Activated CD4-positive, alpha-beta T cell treated with anti-CD3 and anti-CD28 coated beads, Interleukin-2, amount 10 ng/mL, durations not matched to agents 7 days and 5 days (primary cell): ENCODE measurements at regions not wholly inside any gene's neighbourhood (a gene's known extent, or its start where the extent isn't known, plus 50 kb on each side); places are given as distances from the start of the nearest gene placed in this dataset.

Experiments used
- CTCF ChIA-PET: fragments of 350-600 bp; sonication (Branson Sonifier 250); formaldehyde crosslinking; loops from one replicate; lab custom pipeline; 2021; ENCODE audit warnings: antibody characterized with exemption; lab: Charles Lee
- POLR2A ChIA-PET: fragments of 350-600 bp; sonication (Branson Sonifier 250); formaldehyde crosslinking; loops from one replicate; lab custom pipeline; 2021; ENCODE audit warnings: antibody characterized with exemption; lab: Charles Lee
- DNase-seq: peaks from one replicate; pipeline ENCODE4 v3.0.0-alpha.2; 2020
- H3K27ac Mint-ChIP-seq: one replicate; pipeline ENCODE4 v1.8.0; 2021; ENCODE audit warnings: mild to moderate bottlenecking, moderate library complexity, mixed read lengths
- H3K27me3 Mint-ChIP-seq: one replicate; pipeline ENCODE4 v1.8.0; 2021; ENCODE audit warnings: mixed read lengths
- H3K36me3 Mint-ChIP-seq: one replicate; pipeline ENCODE4 v1.8.0; 2021; ENCODE audit warnings: low read depth, mixed read lengths
- H3K4me1 Mint-ChIP-seq: one replicate; pipeline ENCODE4 v1.8.0; 2021; ENCODE audit warnings: mixed read lengths
- H3K4me3 Mint-ChIP-seq: one replicate; pipeline ENCODE4 v1.8.0; 2021; ENCODE audit warnings: mild to moderate bottlenecking, moderate library complexity, mixed read lengths
- H3K9me3 Mint-ChIP-seq: one replicate; pipeline ENCODE4 v1.8.0; 2021; ENCODE audit warnings: mixed read lengths

DNA sequence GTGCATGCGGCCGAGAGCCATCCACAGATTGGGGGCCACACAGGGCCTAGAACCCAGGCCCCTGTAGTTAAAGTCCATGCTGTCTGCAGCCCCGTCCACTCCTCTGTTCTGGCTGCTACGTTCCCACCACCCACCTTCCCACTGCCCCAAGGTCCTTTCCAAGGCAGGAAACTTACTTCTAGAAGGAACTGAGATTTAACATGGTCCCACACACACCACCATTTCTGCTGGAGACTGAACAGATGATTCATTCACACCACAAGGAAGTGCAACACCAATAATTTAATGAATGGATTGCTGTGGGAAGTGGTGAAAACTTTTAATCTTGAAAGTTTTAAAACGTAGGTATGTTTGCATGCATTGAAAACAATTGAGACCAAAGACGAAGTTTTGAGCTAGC lies 95.2 kb downstream of the LBH start:
- H3K27ac Mint-ChIP-seq, result no peak overlapping the region

DNA sequence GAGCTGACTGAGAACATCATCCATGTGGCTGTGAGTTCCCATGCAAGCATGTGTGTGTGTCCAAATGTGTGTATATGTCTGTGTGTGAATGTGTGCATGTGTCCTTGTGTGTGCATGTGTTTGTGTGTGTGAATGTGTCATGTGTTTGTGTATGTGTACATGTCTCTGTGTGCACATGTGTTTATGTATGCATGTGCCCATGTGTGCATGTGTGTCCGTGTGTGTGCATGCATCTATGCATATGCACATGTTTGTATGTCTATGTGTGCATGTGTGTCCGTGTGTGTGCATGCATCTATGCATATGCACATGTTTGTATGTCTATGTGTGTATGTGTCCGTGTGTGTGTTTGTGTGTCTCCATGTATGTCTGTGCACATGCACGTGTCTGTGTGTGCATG lies 99.7 kb downstream of the LBH start:
- no peak for DNase-seq
- Mint-ChIP-seq H3K9me3 (no peaks in the 10 kb centered on the region), H3K4me1 (peaks cover 51% of the 10 kb centered on the region), H3K36me3 (no peaks in the 10 kb centered on the region), H3K27me3 (no peaks in the 10 kb centered on the region), H3K4me3 (no peak overlapping the region), H3K27ac (no peak overlapping the region)
- CTCF ChIA-PET, result interaction anchor here (0.9 to 1.0 kb wide), 2 partner anchors 16 to 21 kb away, joined by 3 read pairs; no protein-coding TSS in a partner anchor
- POLR2A ChIA-PET, result no interaction called here

More for the DNA sequence above, 95.2 kb downstream of the LBH start:
- ChIA-PET CTCF (no interaction called here), POLR2A (no interaction called here)
- H3K9me3 Mint-ChIP-seq, result no peaks in the 10 kb centered on the region
- H3K4me1 Mint-ChIP-seq, result peaks cover 21% of the 10 kb centered on the region
- H3K27me3 Mint-ChIP-seq, result no peaks in the 10 kb centered on the region
- no peak for DNase-seq
- no peak overlapping the region for H3K4me3 Mint-ChIP-seq
- H3K36me3 Mint-ChIP-seq, result no peaks in the 10 kb centered on the region

DNA sequence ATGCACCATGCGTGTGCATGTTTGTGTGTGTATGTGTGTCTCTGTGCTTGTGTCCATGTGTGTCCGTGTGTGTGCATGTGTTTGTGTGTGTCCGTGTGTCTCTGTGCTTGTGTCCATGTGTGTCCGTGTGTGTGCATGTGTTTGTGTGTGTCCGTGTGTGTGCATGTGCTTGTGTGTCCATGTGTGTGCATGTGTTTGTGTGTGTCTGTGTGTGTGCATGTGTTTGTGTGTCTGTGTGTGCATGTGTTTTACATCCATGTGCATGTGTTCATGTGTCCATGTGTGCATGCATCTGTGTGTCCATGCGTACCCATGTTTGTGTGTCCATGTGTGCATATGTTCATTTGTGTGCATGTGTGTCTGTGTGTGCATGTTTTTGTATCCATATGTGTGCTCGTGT lies 100.5 kb downstream of the LBH start:
- CTCF ChIA-PET, result no interaction called here
- no peaks in the 10 kb centered on the region for H3K27me3 Mint-ChIP-seq
- H3K27ac Mint-ChIP-seq, result no peak overlapping the region
- no peak overlapping the region for H3K4me3 Mint-ChIP-seq
- POLR2A ChIA-PET, result no interaction called here
- no peaks in the 10 kb centered on the region for H3K36me3 Mint-ChIP-seq
- DNase-seq, result no peak
- no peaks in the 10 kb centered on the region for H3K9me3 Mint-ChIP-seq
- peaks cover 59% of the 10 kb centered on the region for H3K4me1 Mint-ChIP-seq

DNA sequence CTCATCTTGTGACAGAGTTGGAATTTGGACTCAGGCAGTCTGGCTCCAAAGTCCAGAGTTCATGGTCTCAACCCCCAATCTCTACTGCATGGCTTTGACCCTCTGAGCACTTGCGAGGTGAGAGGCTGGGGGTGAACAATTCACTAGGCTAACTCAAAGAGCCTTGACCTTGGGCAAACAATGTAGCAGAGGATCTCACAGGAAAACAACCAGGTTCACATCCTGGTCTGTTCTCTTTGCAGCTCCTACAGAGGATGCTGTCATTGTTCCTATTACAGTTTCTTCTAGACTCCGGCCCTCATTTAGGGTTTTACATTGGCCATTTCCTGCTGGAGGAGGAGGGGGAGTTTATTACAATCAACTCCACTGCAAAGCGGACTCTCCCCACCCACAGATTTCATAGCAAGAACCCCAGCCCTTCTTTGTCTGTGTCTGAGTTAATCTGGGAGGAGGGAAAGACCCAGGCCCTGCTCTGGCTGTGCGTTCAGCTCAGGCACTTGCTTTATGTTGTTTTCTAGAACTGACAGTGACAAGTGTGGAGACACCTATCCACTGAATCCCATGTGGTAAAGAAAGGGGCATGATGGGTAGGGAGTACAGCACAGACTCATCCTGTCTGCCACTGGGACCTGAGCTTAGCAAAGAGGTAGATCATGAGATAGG lies 101.6 kb downstream of the LBH start:
- DNase-seq, result no peak
- peaks cover 70% of the 10 kb centered on the region for H3K4me1 Mint-ChIP-seq
- H3K9me3 Mint-ChIP-seq, result no peaks in the 10 kb centered on the region
- ChIA-PET CTCF (no interaction called here), POLR2A (no interaction called here)
- no peak overlapping the region for H3K4me3 Mint-ChIP-seq
- no peaks in the 10 kb centered on the region for H3K36me3 Mint-ChIP-seq
- no peaks in the 10 kb centered on the region for H3K27me3 Mint-ChIP-seq
- H3K27ac Mint-ChIP-seq, result peak overlapping the region; percentile 88

DNA sequence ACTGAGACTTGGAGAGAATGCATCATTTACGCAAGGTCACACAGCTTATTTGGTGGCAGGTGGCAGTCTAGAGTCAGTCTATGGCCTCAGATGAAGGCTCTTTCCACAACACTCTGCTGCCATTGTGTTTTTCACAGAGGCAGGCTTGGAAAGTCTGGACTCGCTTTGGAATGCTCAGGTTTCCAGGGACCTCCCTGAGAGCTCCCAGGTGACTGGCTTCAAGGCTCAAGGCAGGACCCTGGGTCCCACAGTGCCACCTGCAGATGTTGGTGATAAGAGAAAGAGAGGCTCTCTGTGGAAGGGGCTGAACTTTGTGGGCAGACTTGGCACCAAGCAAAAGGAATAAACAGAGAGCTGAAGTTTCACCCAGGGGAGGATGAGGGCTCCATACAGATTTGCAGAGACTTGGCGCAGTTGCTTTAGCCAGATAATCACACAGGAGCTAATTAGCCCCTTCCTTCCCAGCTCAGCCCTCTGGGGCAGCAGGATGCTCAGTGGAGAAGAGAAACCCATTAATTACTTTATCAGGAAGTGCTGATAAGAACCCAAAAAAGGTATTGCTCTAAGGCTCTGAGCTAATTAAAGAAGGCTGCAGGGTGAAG lies 103.5 kb downstream of the LBH start:
- ChIA-PET POLR2A (no interaction called here), CTCF (interaction anchor here (0.8 to 2.4 kb wide), 9 partner anchors 9 to 377 kb away, joined by 3 to 13 read pairs (median 3); no protein-coding TSS in a partner anchor)
- Mint-ChIP-seq H3K27ac (peak overlapping the region; percentile 99), H3K4me3 (no peak overlapping the region), H3K4me1 (peaks cover 83% of the 10 kb centered on the region), H3K36me3 (peaks cover 2% of the 10 kb centered on the region), H3K9me3 (peaks cover 3% of the 10 kb centered on the region), H3K27me3 (no peaks in the 10 kb centered on the region)
- peak; percentile 12 for DNase-seq

DNA sequence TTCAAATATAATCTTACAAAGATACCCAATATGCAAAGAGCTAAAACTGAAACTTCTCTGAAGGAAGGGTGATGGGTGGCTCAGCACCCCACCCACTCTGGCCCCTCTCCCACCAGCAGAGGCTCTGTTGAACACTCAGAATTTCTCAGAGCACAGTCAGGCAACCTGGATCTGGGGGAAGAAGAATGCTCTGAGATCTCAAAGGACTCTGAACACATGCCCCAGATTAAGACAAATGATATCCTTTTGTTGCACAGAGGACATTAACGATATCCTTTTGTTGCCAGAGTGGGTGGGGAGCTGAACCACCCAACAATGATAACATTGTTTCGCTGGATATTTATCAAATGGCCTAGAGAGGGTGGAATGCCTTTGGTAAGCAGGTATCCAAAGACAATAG lies 104.8 kb downstream of the LBH start:
- Mint-ChIP-seq H3K27me3 (no peaks in the 10 kb centered on the region), H3K9me3 (peaks cover 3% of the 10 kb centered on the region), H3K36me3 (peaks cover 2% of the 10 kb centered on the region), H3K27ac (peak overlapping the region; percentile 99), H3K4me3 (peak overlapping the region; percentile 68), H3K4me1 (peaks cover 82% of the 10 kb centered on the region)
- ChIA-PET CTCF (interaction anchor here (1.2 to 3.4 kb wide), 9 partner anchors 11 to 99 kb away, joined by 3 to 15 read pairs (median 4); no protein-coding TSS in a partner anchor), POLR2A (no interaction called here)
- DNase-seq, result peak; percentile 10

DNA sequence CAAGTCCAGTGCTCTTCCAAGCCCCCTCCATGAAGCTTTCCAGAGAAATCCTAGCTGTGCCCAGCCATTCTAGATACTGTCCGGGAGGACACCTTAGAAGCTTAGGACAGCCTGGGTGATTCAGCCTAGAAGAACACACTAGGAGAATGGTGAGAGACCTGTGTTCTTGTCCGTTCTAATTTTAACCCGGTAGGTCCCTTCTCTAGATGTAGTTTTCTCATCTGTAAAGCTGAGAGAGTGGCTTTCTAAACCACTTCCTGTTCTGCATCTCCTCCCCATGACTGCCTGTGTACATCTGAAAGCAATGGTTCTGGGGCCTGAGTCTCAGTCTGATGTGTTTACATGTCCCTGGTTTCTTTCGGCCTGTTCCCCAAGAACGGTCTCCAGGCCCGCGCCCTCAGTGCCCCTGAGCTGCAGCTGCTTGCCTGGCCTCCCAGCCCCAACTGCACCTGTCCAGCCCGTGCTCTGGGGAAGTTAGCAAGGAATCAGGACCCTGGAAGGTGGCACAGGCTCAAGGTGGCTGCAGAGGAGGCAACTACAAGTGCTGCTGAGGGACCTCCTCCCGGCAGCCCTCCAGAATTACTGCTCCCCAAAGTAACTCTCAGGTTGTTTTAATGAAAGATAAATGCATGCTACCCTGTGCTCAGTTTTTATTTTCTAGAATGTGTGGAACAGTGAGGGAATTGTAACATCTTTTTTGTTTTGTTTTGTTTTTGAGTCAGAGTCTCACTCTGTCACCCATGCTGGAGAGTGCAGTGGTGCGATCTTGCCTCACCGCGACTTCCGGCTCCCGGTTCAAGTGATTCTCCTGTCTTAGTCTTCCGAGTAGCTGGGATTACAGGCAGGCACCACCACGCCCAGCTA lies 105.9 kb downstream of the LBH start:
- Mint-ChIP-seq H3K27me3 (no peaks in the 10 kb centered on the region), H3K36me3 (peaks cover 2% of the 10 kb centered on the region), H3K27ac (peak overlapping the region; percentile 99), H3K9me3 (peaks cover 10% of the 10 kb centered on the region), H3K4me1 (peaks cover 76% of the 10 kb centered on the region), H3K4me3 (peak overlapping the region; percentile 68)
- ChIA-PET CTCF (interaction anchor here (0.6 to 3.4 kb wide), 11 partner anchors 10 to 200 kb away, joined by 3 to 15 read pairs (median 3); no protein-coding TSS in a partner anchor), POLR2A (interaction anchor here (0.7 kb wide), 1 partner anchor 110 kb away, joined by 3 read pairs; no protein-coding TSS in a partner anchor)
- peak; percentile 77 for DNase-seq

DNA sequence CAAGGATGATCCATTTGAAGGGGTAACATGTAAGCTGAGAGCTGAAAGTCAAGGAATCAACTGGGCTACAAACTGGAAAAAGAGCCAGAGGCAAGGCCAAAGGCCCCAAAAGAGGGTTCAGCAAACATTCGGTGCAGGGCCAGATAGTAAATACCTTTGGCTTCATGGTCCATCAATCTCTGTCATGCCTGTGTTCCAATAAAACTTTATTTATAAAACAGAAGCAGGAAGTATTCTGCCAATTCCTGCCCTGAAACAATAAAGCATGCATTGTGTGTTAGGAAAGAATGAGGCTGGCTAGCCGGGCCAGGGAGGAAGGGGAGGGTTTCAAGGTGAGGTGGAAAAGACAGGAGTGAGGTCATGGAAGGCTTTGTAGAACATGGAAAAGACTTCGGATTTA lies 107.1 kb downstream of the LBH start:
- Mint-ChIP-seq H3K4me1 (peaks cover 63% of the 10 kb centered on the region), H3K27me3 (no peaks in the 10 kb centered on the region), H3K4me3 (no peak overlapping the region), H3K9me3 (peaks cover 18% of the 10 kb centered on the region), H3K36me3 (peaks cover 5% of the 10 kb centered on the region), H3K27ac (peak overlapping the region; percentile 99)
- ChIA-PET POLR2A (no interaction called here), CTCF (interaction anchor here (0.9 to 3.4 kb wide), 3 partner anchors 9 to 71 kb away, joined by 3 to 12 read pairs (median 3); no protein-coding TSS in a partner anchor)
- DNase-seq, result no peak

DNA sequence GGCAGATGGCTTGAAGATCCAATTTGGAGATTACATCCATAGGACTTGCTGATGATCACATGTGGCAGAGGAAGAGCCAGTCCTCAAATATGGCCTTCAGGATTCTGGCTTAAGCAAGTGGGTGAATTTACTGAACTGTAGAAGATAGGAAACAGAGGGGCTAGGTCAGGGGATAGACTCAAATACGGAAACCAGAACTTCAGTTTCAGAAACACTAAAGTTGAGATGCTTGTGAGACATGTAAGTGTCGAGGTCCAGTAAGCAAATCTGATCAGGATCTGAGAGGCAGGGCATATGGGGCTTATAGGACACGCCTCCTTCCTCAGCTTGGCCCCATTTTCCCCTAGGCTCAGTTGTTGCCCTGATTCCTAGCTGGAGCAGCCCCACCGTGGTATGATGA lies 107.7 kb downstream of the LBH start:
- peak overlapping the region; percentile 99 for H3K27ac Mint-ChIP-seq
- peaks cover 57% of the 10 kb centered on the region for H3K4me1 Mint-ChIP-seq
- H3K36me3 Mint-ChIP-seq, result peaks cover 5% of the 10 kb centered on the region
- peaks cover 18% of the 10 kb centered on the region for H3K9me3 Mint-ChIP-seq
- ChIA-PET CTCF (interaction anchor here (1.4 kb wide), 1 partner anchor 15 kb away, joined by 6 read pairs; no protein-coding TSS in a partner anchor), POLR2A (no interaction called here)
- no peaks in the 10 kb centered on the region for H3K27me3 Mint-ChIP-seq
- no peak overlapping the region for H3K4me3 Mint-ChIP-seq
- no peak for DNase-seq

DNA sequence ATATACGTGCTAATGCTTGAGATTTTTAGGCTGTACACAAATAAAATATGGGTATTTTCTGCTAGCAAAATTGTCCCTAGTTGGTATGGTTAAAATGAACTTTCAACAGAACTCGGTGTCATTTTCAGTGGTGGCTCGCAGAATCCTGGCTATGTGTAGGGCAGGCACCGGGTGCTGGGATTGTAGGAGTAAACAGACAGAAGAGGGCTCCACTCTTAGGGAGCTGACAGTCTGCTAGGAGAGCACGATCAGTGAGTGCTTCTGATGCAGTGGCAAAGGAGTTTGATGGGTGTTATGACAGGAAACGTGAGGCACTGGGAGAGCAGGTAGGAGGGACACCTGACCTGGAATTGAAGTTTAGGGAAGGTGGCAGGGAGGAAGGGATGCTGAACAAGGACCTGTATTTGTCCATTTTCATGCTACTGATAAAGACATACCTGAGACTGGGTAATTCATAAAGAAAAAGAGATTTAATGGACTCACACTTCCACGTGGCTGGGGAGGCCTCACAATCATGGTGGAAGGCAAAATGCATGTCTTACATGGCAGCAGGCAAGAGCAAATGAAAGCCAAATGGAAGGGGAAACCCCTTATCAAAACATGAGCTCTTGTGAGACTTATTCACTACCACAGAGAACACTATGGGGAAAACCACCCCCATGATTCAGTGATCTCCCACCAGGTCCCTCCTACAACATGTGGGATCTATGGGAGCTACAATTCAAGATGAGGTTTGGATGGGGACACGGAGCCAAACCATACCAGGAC lies 105.4 kb upstream of the LCLAT1 start:
- DNase-seq, result no peak
- Mint-ChIP-seq H3K27me3 (no peaks in the 10 kb centered on the region), H3K4me3 (no peak overlapping the region), H3K36me3 (peaks cover 5% of the 10 kb centered on the region), H3K4me1 (peaks cover 31% of the 10 kb centered on the region), H3K9me3 (peaks cover 18% of the 10 kb centered on the region), H3K27ac (no peak overlapping the region)
- ChIA-PET CTCF (interaction anchor here (1.4 kb wide), 1 partner anchor 53 kb away, joined by 3 read pairs; no protein-coding TSS in a partner anchor), POLR2A (no interaction called here)

DNA sequence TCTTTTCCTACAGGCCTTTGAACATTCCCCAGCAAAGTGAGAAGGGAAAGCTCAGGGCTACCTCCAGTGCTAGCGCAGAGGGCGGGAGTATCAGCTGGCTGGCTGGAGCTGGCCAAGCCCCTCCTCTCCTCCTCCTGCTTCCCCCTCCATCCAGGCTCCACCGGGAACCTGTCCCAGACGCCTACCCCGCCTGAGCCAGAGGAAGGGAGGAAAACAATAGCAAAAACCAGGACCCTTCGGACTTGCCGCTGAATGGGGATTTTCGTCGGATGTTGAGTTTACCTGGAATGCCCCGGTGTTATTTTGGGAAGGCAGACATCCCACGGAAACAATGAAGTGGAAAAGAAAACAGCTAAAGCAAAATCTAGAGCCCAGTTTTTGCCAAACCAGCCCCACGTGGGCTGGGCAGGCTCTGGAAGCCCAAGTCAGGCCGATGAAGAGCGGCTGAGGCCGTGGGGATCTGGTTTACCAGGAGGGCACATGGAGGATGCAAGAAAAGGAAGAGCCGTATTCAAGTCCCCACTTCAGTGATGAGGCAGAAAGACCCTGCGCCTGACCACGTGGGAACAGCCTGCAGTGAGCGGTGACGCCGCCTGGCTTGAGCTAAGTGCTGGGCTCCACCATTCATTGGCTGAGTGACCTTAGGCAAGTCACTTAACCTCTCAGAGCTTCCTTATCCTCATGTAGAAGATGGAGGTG lies 100.4 kb upstream of the LCLAT1 start:
- CTCF ChIA-PET, result interaction anchor here (0.6 to 2.4 kb wide), 5 partner anchors 10 to 248 kb away, joined by 3 to 12 read pairs (median 3); no protein-coding TSS in a partner anchor
- peaks cover 13% of the 10 kb centered on the region for H3K9me3 Mint-ChIP-seq

More for the DNA sequence above, 100.4 kb upstream of the LCLAT1 start:
- Mint-ChIP-seq H3K4me3 (no peak overlapping the region), H3K4me1 (peaks cover 2% of the 10 kb centered on the region), H3K36me3 (peaks cover 3% of the 10 kb centered on the region), H3K27ac (no peak overlapping the region), H3K27me3 (no peaks in the 10 kb centered on the region)
- DNase-seq, result no peak
- POLR2A ChIA-PET, result no interaction called here
